H1 (cell line): ENCODE measurements at regions not wholly inside any gene's neighbourhood (a gene's known extent, or its start where the extent isn't known, plus 50 kb on each side); places are given as distances from the start of the nearest gene placed in this dataset.

Source experiments
- CTCF ChIA-PET: fragments of 300-600 bp; sonication (Branson Sonifier 250); formaldehyde crosslinking; loops from one replicate; lab custom pipeline; 2021; ENCODE audit not compliant: partially characterized antibody; lab: Charles Lee
- POLR2A ChIA-PET: fragments of 300-600 bp; sonication (Branson Sonifier 250); formaldehyde crosslinking; loops from one replicate; lab custom pipeline; 2021; ENCODE audit warnings: inconsistent platforms; ENCODE audit not compliant: partially characterized antibody; lab: Charles Lee
- DNase-seq, 2 experiments: peaks; one replicate each; pipeline versions ENCODE4 v3.0.0 to v3.0.0-alpha.2; 2010 to 2022; ENCODE audit warnings: low spot score in 2 of 2, low read depth in 1 of 2, mixed read lengths in 1 of 2
- FAIRE-seq: peaks from 2 replicates; lab custom pipeline; 2011; peaks lifted over from hg19 to GRCh38; lab: Jason Lieb, UNC
- H2AFZ ChIP-seq: 2 replicates; pipeline ENCODE4 v1.8.1; 2012; ENCODE audit warnings: low read length, inconsistent platforms
- H2AK5ac ChIP-seq: 2 replicates; pipeline ENCODE4 v1.6.1; 2013; ENCODE audit warnings: low read depth, low read length
- H2BK120ac ChIP-seq: replicated peaks from 2 replicates; pipeline ENCODE3; 2013; ENCODE audit warnings: low read depth, low read length, inconsistent platforms
- H2BK12ac ChIP-seq: 2 replicates; pipeline ENCODE4 v1.6.1; 2013; ENCODE audit warnings: low read depth, low read length
- H2BK15ac ChIP-seq: 2 replicates; pipeline ENCODE4 v1.6.1; 2013; ENCODE audit warnings: low read length
- H2BK20ac ChIP-seq: 2 replicates; pipeline ENCODE4 v1.6.1; 2013; ENCODE audit warnings: low read length
- H2BK5ac ChIP-seq: 2 replicates; pipeline ENCODE4 v1.6.1; 2013; ENCODE audit warnings: low read depth, low read length
- H3K14ac ChIP-seq: 2 replicates; pipeline ENCODE4 v1.6.1; 2013; ENCODE audit warnings: inconsistent platforms; ENCODE audit not compliant: insufficient read length
- H3K18ac ChIP-seq: 2 replicates; pipeline ENCODE4 v1.6.1; 2013; ENCODE audit warnings: low read length; ENCODE audit errors: extremely low read depth
- H3K23ac ChIP-seq: 2 replicates; pipeline ENCODE4 v1.6.1; 2013; ENCODE audit warnings: inconsistent platforms; ENCODE audit not compliant: insufficient read length
- H3K23me2 ChIP-seq: 2 replicates; pipeline ENCODE4 v1.6.1; 2013; ENCODE audit warnings: low read depth, low read length
- H3K27ac ChIP-seq: 2 replicates; pipeline ENCODE4 v1.6.1; 2011; ENCODE audit warnings: low read depth, low read length, inconsistent platforms
- H3K27me3 ChIP-seq, 4 experiments: replicated peaks in 1 of 4; 1 replicate in 1 of 4; 2 replicates in 3 of 4; pipeline versions ENCODE4 v1.6.1 to v1.8.1; 2011 to 2013; ENCODE audit warnings: low read length in 3 of 4, mild to moderate bottlenecking in 3 of 4, inconsistent platforms in 2 of 4, mixed read lengths in 2 of 4, moderate library complexity in 1 of 4; ENCODE audit not compliant: control insufficient read depth in 3 of 4, insufficient read depth in 3 of 4; ENCODE audit errors: extremely low read depth in 1 of 4
- H3K36me3 ChIP-seq, 4 experiments: 2 replicates each; pipeline versions ENCODE4 v1.6.1 to v1.8.1; 2011 to 2013; ENCODE audit warnings: mild to moderate bottlenecking in 4 of 4, low read length in 3 of 4, moderate library complexity in 2 of 4, control low read depth in 1 of 4, inconsistent platforms in 1 of 4; ENCODE audit not compliant: insufficient read depth in 4 of 4, control insufficient read depth in 2 of 4
- H3K4ac ChIP-seq: replicated peaks from 2 replicates; pipeline ENCODE3; 2013; ENCODE audit warnings: low read length, low read depth, mixed read lengths, inconsistent platforms; ENCODE audit not compliant: insufficient read length
- H3K4me1 ChIP-seq, 4 experiments: replicated peaks in 1 of 4; 1 replicate in 1 of 4; 2 replicates in 3 of 4; pipeline versions ENCODE4 v1.6.1 to v1.8.1; 2011 to 2013; ENCODE audit warnings: low read length in 3 of 4, inconsistent platforms in 2 of 4, mixed read lengths in 1 of 4; ENCODE audit not compliant: insufficient read depth in 4 of 4, control insufficient read depth in 3 of 4
- H3K4me2 ChIP-seq, 2 experiments: 2 replicates each; pipeline versions ENCODE4 v1.6.1 to v1.8.1; 2011 to 2013; ENCODE audit warnings: low read depth in 2 of 2, low read length in 2 of 2, control low read depth in 1 of 2, inconsistent platforms in 1 of 2, mild to moderate bottlenecking in 1 of 2; ENCODE audit not compliant: insufficient read depth in 1 of 2
- H3K4me3 ChIP-seq, 4 experiments: fragments of 200-600, 300-600 bp in 1 of 4; sonication (generic), shearing (Covaris generic), sonication (Bioruptor Twin) in 1 of 4; 2 replicates each; pipeline versions ENCODE4 v1.5.1 to v1.8.1; 2011 to 2016; ENCODE audit warnings: low read length in 4 of 4, low read depth in 3 of 4, control low read depth in 2 of 4, inconsistent platforms in 2 of 4, mild to moderate bottlenecking in 2 of 4, mixed read lengths in 1 of 4, moderate library complexity in 1 of 4; ENCODE audit not compliant: insufficient read depth in 2 of 4; ENCODE audit errors: extremely low read depth in 1 of 4
- H3K56ac ChIP-seq: replicated peaks from 2 replicates; pipeline ENCODE3; 2013; ENCODE audit warnings: low read depth, mild to moderate bottlenecking, mixed read lengths, low read length, inconsistent platforms; ENCODE audit not compliant: insufficient read length
- H3K79me1 ChIP-seq: 2 replicates; pipeline ENCODE4 v1.6.1; 2013; ENCODE audit warnings: low read depth, low read length, control low read depth
- H3K79me2 ChIP-seq, 2 experiments: 2 replicates each; pipeline versions ENCODE4 v1.6.1 to v1.8.1; 2012 to 2013; ENCODE audit warnings: low read length in 2 of 2, mild to moderate bottlenecking in 2 of 2, inconsistent platforms in 1 of 2; ENCODE audit not compliant: insufficient read depth in 2 of 2, control insufficient read depth in 1 of 2
- H3K9ac ChIP-seq, 4 experiments: replicated peaks in 1 of 4; 1 replicate in 1 of 4; 2 replicates in 3 of 4; pipeline versions ENCODE4 v1.6.1 to v1.8.1; 2011 to 2013; ENCODE audit warnings: low read depth in 3 of 4, low read length in 3 of 4, control low read depth in 2 of 4, mild to moderate bottlenecking in 2 of 4, moderate library complexity in 2 of 4, inconsistent platforms in 1 of 4; ENCODE audit errors: extremely low read depth in 1 of 4
- H3K9me3 ChIP-seq, 2 experiments: 2 replicates each; pipeline versions ENCODE4 v1.6.1 to v1.8.1; 2012 to 2013; ENCODE audit warnings: mild to moderate bottlenecking in 2 of 2, moderate library complexity in 2 of 2, control low read depth in 1 of 2, inconsistent platforms in 1 of 2, low read depth in 1 of 2, low read length in 1 of 2, mixed read lengths in 1 of 2; ENCODE audit not compliant: insufficient read depth in 2 of 2
- H4K20me1 ChIP-seq, 2 experiments: replicated peaks in 1 of 2; 2 replicates each; pipeline versions ENCODE3 to v1.8.1; 2011 to 2013; ENCODE audit warnings: inconsistent platforms in 2 of 2, low read length in 2 of 2, mild to moderate bottlenecking in 1 of 2; ENCODE audit not compliant: insufficient read depth in 2 of 2, control insufficient read depth in 1 of 2
- H4K5ac ChIP-seq: 2 replicates; pipeline ENCODE4 v1.6.1; 2013; ENCODE audit warnings: low read length, low read depth, mixed read lengths, inconsistent platforms; ENCODE audit not compliant: insufficient read length
- H4K8ac ChIP-seq: 2 replicates; pipeline ENCODE4 v1.8.0; 2013; ENCODE audit warnings: mild to moderate bottlenecking, moderate library complexity, low read length, inconsistent platforms; ENCODE audit not compliant: insufficient read depth; ENCODE audit errors: extremely low read depth
- H4K91ac ChIP-seq: replicated peaks from 2 replicates; pipeline ENCODE3; 2013; ENCODE audit warnings: low read length, mixed read lengths, inconsistent platforms; ENCODE audit not compliant: insufficient read length
- ASH2L ChIP-seq: fragments of 200-600, 300-600 bp; sonication (generic); IDR thresholded peaks from one replicate; pipeline ENCODE4 v1.7.1; 2017; ENCODE audit warnings: low read length
- CEBPB ChIP-seq: IDR thresholded peaks from 2 replicates; pipeline ENCODE4 v1.6.1; 2012; ENCODE audit warnings: low read depth, low read length
- CHD2 ChIP-seq: IDR thresholded peaks from 2 replicates; pipeline ENCODE4 v1.6.1; 2012; ENCODE audit warnings: low read length, improper control_type of control experiment
- EGR1 ChIP-seq: IDR thresholded peaks from 2 replicates; pipeline ENCODE4 v1.6.1; 2011; ENCODE audit warnings: low read depth, low read length, borderline replicate concordance
- HDAC2 ChIP-seq, 2 experiments: fragments of 300-600 bp in 1 of 2; sonication (generic) in 1 of 2; IDR thresholded peaks; 2 replicates each; pipeline ENCODE4 v1.6.1; 2011 to 2012; ENCODE audit warnings: low read depth in 2 of 2, low read length in 2 of 2, mild to moderate bottlenecking in 2 of 2, moderate library complexity in 2 of 2, borderline replicate concordance in 1 of 2, inconsistent platforms in 1 of 2
- POU5F1 ChIP-seq: IDR thresholded peaks from 2 replicates; pipeline ENCODE4 v1.6.1; 2011; ENCODE audit warnings: low read depth, mild to moderate bottlenecking, low read length, moderate library complexity
- SRF ChIP-seq: IDR thresholded peaks from 2 replicates; pipeline ENCODE4 v1.6.1; 2011; ENCODE audit warnings: mild to moderate bottlenecking, low read depth, low read length, moderate library complexity
- SUZ12 ChIP-seq: fragments of 200-600 bp; sonication (generic); IDR thresholded peaks from 2 replicates; pipeline ENCODE4 v1.6.1; 2012; ENCODE audit warnings: mild to moderate bottlenecking, inconsistent platforms, low read length, moderate library complexity, mixed read lengths
- WGBS, 2 experiments: shearing (Covaris generic) in 1 of 2; methylation state at CpG; one replicate each; pipeline versions ENCODE4 v1.1.6 to v1.1.7; 2013 to 2015; ENCODE audit warnings: low lambda C conversion rate in 2 of 2, mixed read lengths in 2 of 2, inconsistent platforms in 1 of 2, low coverage in 1 of 2, missing lambda C conversion rate in 1 of 2; ENCODE audit not compliant: insufficient replicate concordance in 2 of 2, insufficient coverage in 1 of 2, insufficient read length in 1 of 2; ENCODE audit errors: extremely low coverage in 1 of 2, missing lambda C conversion rate in 1 of 2; 5-methylcytosine and 5-hydroxymethylcytosine counted together
- TF ChIP-seq, protein P1 (sequence below): IDR thresholded peaks from 2 replicates; pipeline ENCODE4 v1.6.1; 2012; ENCODE audit warnings: low read length, inconsistent platforms

GRCh38 chr11:27263986-27264385 is 99.0 kb downstream of the CCDC34 start:
- Histone ChIP-seq H3K27ac (no peak overlapping the region), H4K8ac (no peak overlapping the region), H3K4me2 (no peak overlapping the region), H4K91ac (no peak overlapping the region), H3K79me1 (no peaks in the 10 kb centered on the region), H2AFZ (no peak overlapping the region), H3K4me3 (no peak overlapping the region), H2BK5ac (no peak overlapping the region), H2BK15ac (no peak overlapping the region), H3K9ac (no peak overlapping the region), H3K4ac (no peak overlapping the region), H3K27me3 (no peaks in the 10 kb centered on the region), H3K9me3 (no peaks in the 10 kb centered on the region), H3K18ac (no peak overlapping the region), H4K20me1 (no peaks in the 10 kb centered on the region), H3K4me1 (no peaks in the 10 kb centered on the region), H3K14ac (no peak overlapping the region), H4K5ac (no peak overlapping the region), H3K23me2 (no peaks in the 10 kb centered on the region), H3K23ac (no peak overlapping the region), H2AK5ac (no peak overlapping the region), H2BK12ac (no peak overlapping the region), H2BK20ac (no peak overlapping the region), H2BK120ac (no peak overlapping the region), H3K79me2 (no peaks in the 10 kb centered on the region), H3K36me3 (no peaks in the 10 kb centered on the region), H3K56ac (no peak overlapping the region)
- WGBS, 2 experiments, result 90% methylated on average over 3 of the region's 3 CpGs; no CpG with 5 or more reads in 1 of the 2 experiments
- DNase-seq (no peak), FAIRE-seq (no peak)
- ChIA-PET CTCF (interaction anchor here (0.5 to 0.9 kb wide), 4 partner anchors 13 to 213 kb away, joined by 3 to 4 read pairs (median 3); no protein-coding TSS in a partner anchor), POLR2A (no interaction called here)
- TF ChIP-seq SUZ12, result no peak
- no peak for TF ChIP-seq SRF
- TF ChIP-seq, protein P1, sequence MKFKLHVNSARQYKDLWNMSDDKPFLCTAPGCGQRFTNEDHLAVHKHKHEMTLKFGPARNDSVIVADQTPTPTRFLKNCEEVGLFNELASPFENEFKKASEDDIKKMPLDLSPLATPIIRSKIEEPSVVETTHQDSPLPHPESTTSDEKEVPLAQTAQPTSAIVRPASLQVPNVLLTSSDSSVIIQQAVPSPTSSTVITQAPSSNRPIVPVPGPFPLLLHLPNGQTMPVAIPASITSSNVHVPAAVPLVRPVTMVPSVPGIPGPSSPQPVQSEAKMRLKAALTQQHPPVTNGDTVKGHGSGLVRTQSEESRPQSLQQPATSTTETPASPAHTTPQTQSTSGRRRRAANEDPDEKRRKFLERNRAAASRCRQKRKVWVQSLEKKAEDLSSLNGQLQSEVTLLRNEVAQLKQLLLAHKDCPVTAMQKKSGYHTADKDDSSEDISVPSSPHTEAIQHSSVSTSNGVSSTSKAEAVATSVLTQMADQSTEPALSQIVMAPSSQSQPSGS, result no peak
- no peak for TF ChIP-seq HDAC2 (IDR thresholded peaks at IDR 0.05; ENCODE audit: borderline replicate concordance in 1 of 2, low read depth in 2 of 2, low read length in 2 of 2)
- no peak for TF ChIP-seq EGR1
- TF ChIP-seq CEBPB, result no peak
- no peak for TF ChIP-seq POU5F1
- TF ChIP-seq CHD2, result no peak
- TF ChIP-seq ASH2L, result no peak
